Superior temporal gyrus (tissue), 1 donor: ENCODE measurements at regions not wholly inside any gene's neighbourhood (a gene's known extent, or its start where the extent isn't known, plus 50 kb on each side); places are given as distances from the start of the nearest gene placed in this dataset.
"Not testable (repeated sequence)": the region's sequence is repeated elsewhere in the genome, so short reads cannot be mapped to it uniquely, and the experiment has no call there.

Experiments
- DNase-seq: peaks from one replicate; pipeline ENCODE4 v3.0.0-alpha.2; 2016; ENCODE audit errors: extremely low spot score

GRCh38 chr6:166846446-166847142 is 109.8 kb downstream of the RNASET2 start:
- not testable (repeated sequence) for DNase-seq

DNA sequence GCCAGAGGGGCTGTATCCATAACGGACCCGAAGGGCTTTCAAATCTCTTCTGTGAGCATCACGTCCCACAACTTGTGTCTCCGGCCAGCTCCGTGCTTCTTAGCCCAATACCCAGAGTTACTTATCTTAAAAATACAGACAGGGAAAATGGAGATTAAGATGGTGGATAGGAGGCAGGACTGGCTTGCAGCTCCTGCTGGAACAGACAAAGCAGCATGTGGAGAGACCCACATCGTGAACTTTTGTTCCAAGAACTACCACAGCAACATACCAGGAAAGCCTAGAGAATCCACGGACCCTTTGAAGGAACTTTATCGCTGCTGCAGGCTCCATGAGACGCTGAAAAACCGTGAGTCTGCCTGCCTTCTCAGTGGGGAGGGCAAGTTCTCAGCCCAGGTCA is 113.7 kb downstream of the RNASET2 start:
- no peak for DNase-seq

GRCh38 chr6:166841216-166841615 is 115.1 kb downstream of the RNASET2 start:
- no peak for DNase-seq

- no peak for DNase-seq
Observed at GRCh38 chr6:166839569-166839968, 116.8 kb downstream of the RNASET2 start.

- no peak for DNase-seq
Observed at GRCh38 chr6:166838987-166839386, 117.4 kb downstream of the RNASET2 start.

DNA sequence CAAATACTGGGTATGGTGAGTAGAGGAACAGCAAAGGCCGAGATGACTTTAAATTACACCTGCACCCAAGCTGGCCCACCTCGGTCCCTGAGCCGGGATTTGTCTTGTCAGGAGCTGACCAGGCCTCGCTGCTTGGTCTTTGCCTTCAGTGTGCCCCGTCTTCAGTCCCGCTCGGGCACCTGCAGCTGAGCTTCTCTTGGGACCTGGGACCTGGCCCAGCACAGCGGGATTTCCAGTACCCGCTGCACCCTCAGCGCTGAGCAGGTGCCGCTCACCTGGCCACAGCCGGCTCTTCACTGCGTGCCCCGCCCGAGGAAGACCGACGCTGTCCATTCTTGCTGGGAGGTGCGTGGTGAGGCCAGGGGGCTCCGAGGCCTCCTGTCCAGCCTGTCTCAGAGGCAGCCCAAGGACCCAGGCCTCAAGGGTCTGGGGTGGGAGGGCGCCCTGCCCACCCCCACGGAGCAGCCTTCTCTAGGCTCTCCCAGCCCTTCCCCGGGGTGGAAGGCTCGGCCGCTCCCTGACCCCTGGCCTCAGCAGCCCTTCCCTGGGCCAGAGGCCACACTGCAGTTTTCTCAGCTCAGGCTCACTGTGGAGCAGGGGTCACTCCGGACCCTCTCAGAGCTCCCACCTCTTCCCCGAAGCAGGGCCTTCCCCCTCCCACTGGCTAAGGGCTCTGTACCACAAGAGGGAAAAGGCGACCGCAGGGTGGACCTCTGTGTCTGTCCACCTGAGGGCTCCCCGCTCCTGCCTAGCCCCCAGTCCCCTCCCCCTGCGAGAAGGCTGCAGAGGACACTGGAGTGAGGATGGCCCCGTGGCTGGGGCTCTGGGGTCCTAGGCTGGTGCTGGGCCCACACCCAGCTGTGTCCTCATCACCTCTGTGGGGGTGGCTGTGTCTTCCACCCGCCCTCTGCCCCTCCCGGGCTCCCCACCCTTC is 119.3 kb downstream of the RNASET2 start:
- DNase-seq = no peak

GRCh38 chr6:166834049-166834448 is 122.3 kb downstream of the RNASET2 start:
- DNase-seq = no peak

GRCh38 chr6:166830891-166831363 is 125.4 kb downstream of the RNASET2 start:
- no peak for DNase-seq

GRCh38 chr6:166830185-166830890 is 126.0 kb downstream of the RNASET2 start:
- no peak for DNase-seq

- no peak for DNase-seq
Observed at GRCh38 chr6:166826264-166826663, 130.1 kb downstream of the RNASET2 start.

DNA sequence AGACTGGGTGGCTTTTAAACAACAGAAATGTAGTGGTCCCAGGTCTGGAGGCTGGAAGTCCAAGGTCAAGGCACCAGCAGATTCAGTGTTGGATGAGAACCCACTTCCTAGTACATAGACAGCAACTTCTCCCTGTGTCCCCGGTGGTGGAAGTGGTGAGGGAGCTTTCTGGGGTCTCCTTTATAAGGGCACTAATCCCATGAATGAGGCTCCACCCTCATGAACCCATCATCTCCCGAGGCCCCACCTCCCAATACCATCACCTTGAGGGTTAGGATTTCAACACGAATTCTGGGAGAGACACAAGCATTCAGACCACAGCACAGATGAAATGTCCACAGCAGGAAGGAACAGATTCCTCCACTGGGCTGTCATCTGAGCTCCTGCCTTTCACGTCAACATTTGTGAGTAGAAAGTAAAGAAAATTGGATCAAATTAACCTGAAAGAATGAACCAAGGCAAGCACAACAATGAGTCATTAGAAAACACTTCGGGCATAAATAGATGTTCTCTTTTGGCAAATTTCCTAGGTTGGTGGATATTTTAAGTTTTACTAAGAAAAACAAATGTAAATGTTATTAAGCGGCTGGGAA is 130.7 kb downstream of the RNASET2 start:
- DNase-seq = no peak

- DNase-seq = no peak
Observed at GRCh38 chr6:166824880-166825250, 131.5 kb downstream of the RNASET2 start.

- DNase-seq = no peak
Observed at GRCh38 chr6:166824146-166824879, 132.0 kb downstream of the RNASET2 start.

GRCh38 chr6:166822609-166823008 is 133.7 kb downstream of the RNASET2 start:
- DNase-seq = no peak

DNA sequence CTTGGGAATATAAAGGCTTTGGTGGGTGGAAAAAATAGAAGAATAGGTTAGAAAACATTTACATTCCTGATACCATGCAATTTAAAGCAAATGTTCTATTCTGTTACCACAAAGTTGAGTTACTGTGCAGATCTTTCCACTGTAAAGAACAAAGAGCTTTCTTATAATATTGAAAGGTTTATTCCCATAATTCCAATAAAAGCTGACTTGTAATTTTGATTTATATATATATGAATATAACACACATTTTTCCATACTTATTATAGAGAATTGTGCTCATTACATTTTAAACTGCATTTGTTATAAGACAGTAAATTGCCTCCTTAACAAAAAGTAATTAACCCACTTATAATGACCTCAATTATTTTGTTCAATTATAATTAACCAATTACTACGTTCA is 135.9 kb downstream of the RNASET2 start:
- no peak for DNase-seq

- DNase-seq = no peak
Observed at GRCh38 chr6:166820070-166820469, 136.3 kb downstream of the RNASET2 start.

GRCh38 chr6:166815629-166816028 is 140.7 kb downstream of the RNASET2 start:
- no peak for DNase-seq

- DNase-seq = no peak
Observed at GRCh38 chr6:166814390-166814789, 142.0 kb downstream of the RNASET2 start.

DNA sequence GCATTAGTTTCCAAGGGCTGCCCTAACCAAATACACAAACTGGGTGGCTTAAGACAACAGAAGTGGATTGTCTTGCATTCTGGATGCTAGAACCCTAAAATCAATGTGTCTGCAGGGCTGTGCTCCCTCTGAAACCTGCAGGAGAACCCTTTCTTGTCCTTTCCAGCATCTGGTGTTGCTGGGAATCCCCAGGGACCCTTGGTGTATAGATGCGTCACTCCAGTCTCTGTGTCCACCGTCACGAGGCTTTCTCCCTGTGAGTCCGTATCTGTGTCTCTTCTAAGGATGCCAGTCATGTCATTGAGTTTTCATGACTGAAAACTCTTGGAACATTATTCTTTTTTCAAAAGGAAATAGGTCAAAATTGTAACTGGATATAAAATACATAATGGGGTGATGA is 142.9 kb downstream of the RNASET2 start:
- DNase-seq = no peak

DNA sequence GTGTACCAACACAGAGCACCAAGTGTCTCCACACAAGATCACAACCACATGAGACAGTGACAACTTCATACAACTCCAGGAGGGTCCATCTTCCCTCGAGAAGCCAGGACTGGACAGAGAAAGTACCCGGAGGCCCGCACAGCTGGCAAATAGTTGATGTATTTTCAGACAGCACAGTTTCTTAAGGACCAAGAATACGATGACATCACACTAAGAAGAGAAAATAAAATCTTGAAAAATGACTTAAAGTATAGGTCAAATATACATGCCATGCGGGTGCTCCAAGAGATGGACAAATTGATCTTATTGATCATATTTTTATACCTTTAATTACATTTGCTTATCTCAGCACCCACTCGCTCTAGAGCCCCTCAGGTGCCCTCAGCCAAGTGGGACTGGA is 145.5 kb downstream of the RNASET2 start:
- no peak for DNase-seq

- no peak for DNase-seq
Observed at GRCh38 chr6:166809721-166810120, 146.6 kb downstream of the RNASET2 start.
